IMR-90 (cell line): ENCODE measurements at regions not wholly inside any gene's neighbourhood (a gene's known extent, or its start where the extent isn't known, plus 50 kb on each side); places are given as distances from the start of the nearest gene placed in this dataset.

ENCODE experiments used
- ATAC-seq: fragments of 200-7000 bp; cut with Tn5 transposase; 2 replicates; pipeline ENCODE4 v1.9.1; 2020; ENCODE audit warnings: low read depth, mild to moderate bottlenecking, moderate library complexity
- BruUV-seq: library from RNA; stranded (reverse); fragments of 400-500 nt; replicated peaks from 2 replicates; lab custom pipeline; 2021; lab: Mats Ljungman, UMichigan
- CTCF ChIA-PET: fragments of 300-600 bp; formaldehyde crosslinking; extraction: SDS; loops from one replicate; lab custom pipeline; 2021; ENCODE audit warnings: antibody characterized with exemption; lab: Yijun Ruan, JAX
- POLR2A ChIA-PET: fragments of 300-600 bp; sonication (Branson Sonifier 250); formaldehyde crosslinking; loops from one replicate; lab custom pipeline; 2022; ENCODE audit warnings: antibody characterized with exemption; ENCODE audit not compliant: unreplicated experiment; lab: Charles Lee
- DNase-seq: peaks from one replicate; pipeline ENCODE4 v3.0.0; 2013
- H2AFZ ChIP-seq: replicated peaks from 2 replicates; pipeline ENCODE3; 2013; ENCODE audit warnings: low read length, mild to moderate bottlenecking; ENCODE audit not compliant: poor library complexity
- H2AK5ac ChIP-seq: 2 replicates; pipeline ENCODE4 v1.6.1; 2013; ENCODE audit warnings: low read depth, low read length, inconsistent platforms
- H2AK9ac ChIP-seq: replicated peaks from 2 replicates; pipeline ENCODE3; 2013; ENCODE audit warnings: mild to moderate bottlenecking, low read depth, low read length, moderate library complexity; ENCODE audit not compliant: poor library complexity
- H2BK120ac ChIP-seq: 2 replicates; pipeline ENCODE4 v1.6.1; 2013; ENCODE audit warnings: low read depth, low read length, inconsistent platforms
- H2BK15ac ChIP-seq: 3 replicates; pipeline ENCODE4 v1.6.1; 2013; ENCODE audit warnings: low read depth, low read length, inconsistent platforms
- H2BK20ac ChIP-seq: 2 replicates; pipeline ENCODE4 v1.6.1; 2013; ENCODE audit warnings: low read depth, mild to moderate bottlenecking, inconsistent platforms, low read length, moderate library complexity
- H2BK5ac ChIP-seq: 2 replicates; pipeline ENCODE4 v1.6.1; 2013; ENCODE audit warnings: mild to moderate bottlenecking, low read depth, low read length, inconsistent platforms; ENCODE audit not compliant: poor library complexity, severe bottlenecking
- H3K14ac ChIP-seq: replicated peaks from 2 replicates; pipeline ENCODE4 v1.6.1; 2013; ENCODE audit warnings: low read depth, low read length, inconsistent platforms
- H3K18ac ChIP-seq: 2 replicates; pipeline ENCODE4 v1.6.1; 2013; ENCODE audit warnings: low read depth, low read length, control low read depth
- H3K23ac ChIP-seq: 2 replicates; pipeline ENCODE4 v1.6.1; 2013; ENCODE audit warnings: low read depth, low read length, inconsistent platforms
- H3K27ac ChIP-seq: 2 replicates; pipeline ENCODE4 v1.5.1; 2013; ENCODE audit warnings: mild to moderate bottlenecking, control low read depth, low read length; ENCODE audit not compliant: insufficient read depth
- H3K27me3 ChIP-seq: 2 replicates; pipeline ENCODE4 v1.6.1; 2013; ENCODE audit warnings: low read length; ENCODE audit not compliant: control insufficient read depth, insufficient read depth
- H3K36me3 ChIP-seq: 2 replicates; pipeline ENCODE4 v1.6.1; 2013; ENCODE audit warnings: low read length, mixed read lengths; ENCODE audit not compliant: control insufficient read depth, insufficient read depth
- H3K4ac ChIP-seq: 2 replicates; pipeline ENCODE4 v1.6.1; 2013; ENCODE audit warnings: low read depth, low read length, inconsistent platforms
- H3K4me1 ChIP-seq: 2 replicates; pipeline ENCODE4 v1.6.1; 2013; ENCODE audit warnings: low read length, mixed read lengths; ENCODE audit not compliant: control insufficient read depth, insufficient read depth
- H3K4me2 ChIP-seq: 2 replicates; pipeline ENCODE4 v1.6.1; 2013; ENCODE audit warnings: low read depth, mild to moderate bottlenecking, control low read depth, low read length, moderate library complexity
- H3K4me3 ChIP-seq: 2 replicates; pipeline ENCODE4 v1.5.1; 2013; ENCODE audit warnings: low read depth, mild to moderate bottlenecking, control low read depth, low read length, moderate library complexity; ENCODE audit not compliant: insufficient read depth
- H3K56ac ChIP-seq: 2 replicates; pipeline ENCODE4 v1.6.1; 2013; ENCODE audit warnings: low read length, inconsistent platforms; ENCODE audit not compliant: insufficient read depth; ENCODE audit errors: extremely low read depth
- H3K79me1 ChIP-seq, 2 experiments: 2 replicates each; pipeline ENCODE4 v1.6.1; 2013; ENCODE audit warnings: low read length in 2 of 2, inconsistent platforms in 1 of 2, low read depth in 1 of 2
- H3K9ac ChIP-seq: 2 replicates; pipeline ENCODE4 v1.6.1; 2013; ENCODE audit warnings: low read depth, low read length, control low read depth
- H3K9me1 ChIP-seq: 2 replicates; pipeline ENCODE4 v1.6.1; 2013; ENCODE audit warnings: low read length, inconsistent platforms; ENCODE audit not compliant: insufficient read depth
- H3K9me3 ChIP-seq: 2 replicates; pipeline ENCODE4 v1.6.1; 2013; ENCODE audit warnings: low read length; ENCODE audit not compliant: control insufficient read depth, insufficient read depth
- H4K20me1 ChIP-seq: 2 replicates; pipeline ENCODE4 v1.6.1; 2013; ENCODE audit warnings: low read length, inconsistent platforms; ENCODE audit not compliant: insufficient read depth
- H4K5ac ChIP-seq: 2 replicates; pipeline ENCODE4 v1.6.1; 2013; ENCODE audit warnings: mild to moderate bottlenecking, low read depth, low read length, control low read depth
- H4K8ac ChIP-seq, 2 experiments: 2 replicates each; pipeline ENCODE4 v1.6.1; 2013; ENCODE audit warnings: low read depth in 2 of 2, low read length in 2 of 2, control low read depth in 1 of 2, inconsistent platforms in 1 of 2
- H4K91ac ChIP-seq: 2 replicates; pipeline ENCODE4 v1.6.1; 2013; ENCODE audit warnings: low read depth, low read length, inconsistent platforms; ENCODE audit not compliant: insufficient read depth
- CHD1 ChIP-seq: IDR thresholded peaks from 2 replicates; pipeline ENCODE4 v1.6.1; 2012; ENCODE audit warnings: low read depth, low read length, improper control_type of control experiment
- POLR2A ChIP-seq: IDR thresholded peaks from 2 replicates; pipeline ENCODE4 v1.6.1; 2012; ENCODE audit warnings: mild to moderate bottlenecking, low read depth, low read length
- RFX5 ChIP-seq: IDR thresholded peaks from 2 replicates; pipeline ENCODE4 v1.8.0; 2012; ENCODE audit warnings: low read depth, mild to moderate bottlenecking, low read length, moderate library complexity
- dilution Hi-C: fragments of 300-500 bp; cut with HindIII; formaldehyde crosslinking; loops from one replicate; pipeline ENCODE4 v1.14.3; 2018; ENCODE audit warnings: low sequenced_read_pairs; ENCODE audit not compliant: unreplicated experiment
- in situ Hi-C: fragments of 300-500 bp; cut with MboI; formaldehyde crosslinking; loops from 3 replicates; pipeline ENCODE4 v1.14.3; 2019; ENCODE audit warnings: low sequenced_read_pairs, inconsistent platforms, mixed read lengths
- intact Hi-C: fragments of 100-400 bp; cut with micrococcal nuclease; formaldehyde crosslinking; loops from 2 replicates; pipeline ENCODE4 v1.10.0; 2022

- POLR2A ChIA-PET, result no interaction called here
- Histone ChIP-seq H3K4me2 (no peak overlapping the region), H3K27me3 (no peaks in the 10 kb centered on the region), H2BK15ac (no peak overlapping the region), H2BK5ac (no peak overlapping the region), H3K4ac (no peak overlapping the region), H3K23ac (no peak overlapping the region), H3K79me1 (no peaks in the 10 kb centered on the region), H3K18ac (no peak overlapping the region), H4K20me1 (no peaks in the 10 kb centered on the region), H2BK120ac (no peak overlapping the region), H2AFZ (no peak overlapping the region), H3K14ac (no peak overlapping the region), H3K9me3 (0 out of 2 replicates have a peak, but pooled peaks cover 2% of the 10 kb centered on the region), H3K4me1 (no peaks in the 10 kb centered on the region), H4K91ac (no peak overlapping the region), H2BK20ac (no peak overlapping the region), H3K56ac (no peak overlapping the region), H3K36me3 (no peaks in the 10 kb centered on the region), H3K4me3 (no peak overlapping the region), H2AK9ac (no peak overlapping the region), H3K9me1 (no peaks in the 10 kb centered on the region), H3K9ac (no peak overlapping the region), H4K5ac (no peak overlapping the region), H3K27ac (no peak overlapping the region), H4K8ac (no peak overlapping the region), H2AK5ac (no peak overlapping the region)
- DNase-seq, result no peak
- in situ Hi-C loops (no loop called here), dilution Hi-C loops (no loop called here), intact Hi-C loops (no loop called here)
- CTCF ChIA-PET, result no interaction called here
- BruUV-seq, result no TSS peak
- ATAC-seq, result no peak
- TF ChIP-seq POLR2A (no peak), CHD1 (no peak), RFX5 (no peak)
Observed at GRCh38 chr4:59339631-59340030, 1860.5 kb upstream of the ADGRL3 start.
